GM23338 (cell line): ENCODE measurements at regions not wholly inside any gene's neighbourhood (a gene's known extent, or its start where the extent isn't known, plus 50 kb on each side); places are given as distances from the start of the nearest gene placed in this dataset.

Experiments
- ATAC-seq: fragments of 200-7000 bp; cut with Tn5 transposase; 3 replicates; pipeline ENCODE4 v1.9.1; 2020
- DNase-seq: peaks from one replicate; pipeline ENCODE4 v3.0.0-alpha.2; 2015; ENCODE audit warnings: low spot score
- H2AFZ ChIP-seq: fragments of 200-600 bp; sonication (generic); 2 replicates; pipeline ENCODE4 v1.8.0; 2016; ENCODE audit warnings: antibody characterized with exemption, mild to moderate bottlenecking, moderate library complexity
- H3F3A ChIP-seq: fragments of 200-600 bp; sonication (generic); replicated peaks from 2 replicates; pipeline ENCODE4 v1.8.0; 2017; ENCODE audit warnings: antibody characterized with exemption, mixed run types, low read depth
- H3K27ac ChIP-seq: fragments of 200-600 bp; sonication (generic); 2 replicates; pipeline ENCODE4 v1.6.1; 2016; ENCODE audit warnings: low read depth
- H3K27me3 ChIP-seq: fragments of 200-600 bp; sonication (generic); 2 replicates; pipeline ENCODE4 v1.8.0; 2016; ENCODE audit warnings: mild to moderate bottlenecking, mixed run types, moderate library complexity; ENCODE audit not compliant: insufficient read depth
- H3K36me3 ChIP-seq: fragments of 200-600 bp; sonication (generic); 2 replicates; pipeline ENCODE4 v1.8.0; 2016; ENCODE audit warnings: mild to moderate bottlenecking; ENCODE audit not compliant: insufficient read depth
- H3K4me1 ChIP-seq: fragments of 200-600 bp; sonication (generic); 2 replicates; pipeline ENCODE4 v1.8.0; 2016; ENCODE audit warnings: mild to moderate bottlenecking, moderate library complexity; ENCODE audit not compliant: insufficient read depth
- H3K4me2 ChIP-seq: fragments of 200-600 bp; sonication (generic); 2 replicates; pipeline ENCODE4 v1.7.1; 2017; ENCODE audit warnings: mixed run types
- H3K4me3 ChIP-seq: fragments of 200-600 bp; sonication (generic); 2 replicates; pipeline ENCODE4 v1.6.1; 2016; ENCODE audit warnings: mixed run types
- H3K79me2 ChIP-seq: fragments of 200-600 bp; sonication (generic); replicated peaks from 2 replicates; pipeline ENCODE4 v1.8.0; 2017; ENCODE audit warnings: mild to moderate bottlenecking; ENCODE audit not compliant: insufficient read depth
- H3K9me2 ChIP-seq: fragments of 200-600 bp; sonication (generic); 2 replicates; pipeline ENCODE4 v1.8.0; 2017; ENCODE audit not compliant: insufficient read depth
- H4K20me1 ChIP-seq: fragments of 200-600 bp; sonication (generic); replicated peaks from 2 replicates; pipeline ENCODE4 v1.8.0; 2017; ENCODE audit warnings: mild to moderate bottlenecking; ENCODE audit not compliant: insufficient read depth
- H3K27ac Mint-ChIP-seq: 2 replicates; pipeline ENCODE4 v1.8.0; 2020; ENCODE audit warnings: inconsistent platforms, mild to moderate bottlenecking, moderate library complexity, mixed read lengths
- H3K27me3 Mint-ChIP-seq: 3 replicates; pipeline ENCODE4 v1.8.0; 2022; ENCODE audit warnings: low read depth, mild to moderate bottlenecking, moderate library complexity, mixed read lengths, inconsistent platforms; ENCODE audit not compliant: insufficient read depth, poor library complexity
- H3K36me3 Mint-ChIP-seq: 3 replicates; pipeline ENCODE4 v1.8.0; 2021; ENCODE audit warnings: low read depth, mild to moderate bottlenecking, inconsistent platforms, moderate library complexity, mixed read lengths
- H3K4me1 Mint-ChIP-seq: 3 replicates; pipeline ENCODE4 v1.8.0; 2020; ENCODE audit warnings: mild to moderate bottlenecking, inconsistent platforms, mixed read lengths
- H3K4me3 Mint-ChIP-seq: 3 replicates; pipeline ENCODE4 v1.8.0; 2021; ENCODE audit warnings: moderate library complexity, mild to moderate bottlenecking, inconsistent platforms, mixed read lengths
- H3K9me3 Mint-ChIP-seq: 3 replicates; pipeline ENCODE4 v1.8.0; 2020; ENCODE audit warnings: moderate library complexity, mild to moderate bottlenecking, inconsistent platforms, mixed read lengths
- CREB1 ChIP-seq: fragments of 250-450 bp; sonication (Bioruptor Pico); IDR thresholded peaks from 2 replicates; pipeline ENCODE4 v1.5.0; 2020; ENCODE audit warnings: low read depth, mild to moderate bottlenecking, moderate library complexity
- CTCF ChIP-seq, 2 experiments: fragments of 200-600 bp in 1 of 2; sonication (generic) in 1 of 2; conservative IDR thresholded peaks; 2 replicates each; pipeline versions ENCODE4 v1.5.1 to v1.6.1; 2016 to 2017; ENCODE audit warnings: antibody characterized with exemption in 2 of 2, low read depth in 2 of 2, mild to moderate bottlenecking in 2 of 2, moderate library complexity in 1 of 2
- ETS1 ChIP-seq: IDR thresholded peaks from 2 replicates; pipeline ENCODE4 v1.6.1; 2016; ENCODE audit warnings: antibody characterized with exemption
- EZH2 ChIP-seq: fragments of 200-600 bp; sonication (generic); IDR thresholded peaks from one replicate; pipeline ENCODE4 v1.8.0; 2017; ENCODE audit warnings: antibody characterized with exemption, mild to moderate bottlenecking, low read depth; ENCODE audit not compliant: unreplicated experiment
- EZH2phosphoT487 ChIP-seq: fragments of 200-600 bp; sonication (generic); IDR thresholded peaks from one replicate; pipeline ENCODE4 v1.8.1; 2018; ENCODE audit warnings: antibody characterized with exemption; ENCODE audit not compliant: unreplicated experiment
- JUNB ChIP-seq: IDR thresholded peaks from one replicate; pipeline ENCODE4 v1.6.1; 2016; ENCODE audit warnings: antibody characterized with exemption; ENCODE audit not compliant: unreplicated experiment
- NANOG ChIP-seq: IDR thresholded peaks from 2 replicates; pipeline ENCODE4 v1.6.1; 2016; ENCODE audit warnings: antibody characterized with exemption, borderline replicate concordance
- POLR2AphosphoS5 ChIP-seq: IDR thresholded peaks from 2 replicates; pipeline ENCODE4 v1.6.1; 2016; ENCODE audit warnings: antibody characterized with exemption, low read depth
- REST ChIP-seq: IDR thresholded peaks from one replicate; pipeline ENCODE4 v1.6.1; 2018; ENCODE audit warnings: antibody characterized with exemption; ENCODE audit not compliant: unreplicated experiment
- STAT1 ChIP-seq: IDR thresholded peaks from one replicate; pipeline ENCODE4 v1.6.1; 2016; ENCODE audit warnings: antibody characterized with exemption; ENCODE audit not compliant: unreplicated experiment
- ZNF114 ChIP-seq: fragments of 250-450 bp; sonication (Bioruptor Pico); IDR thresholded peaks from 2 replicates; pipeline ENCODE4 v1.5.0; 2020; ENCODE audit warnings: mild to moderate bottlenecking, moderate library complexity
- ZNF331 ChIP-seq: fragments of 250-450 bp; sonication (Bioruptor Pico); IDR thresholded peaks from 2 replicates; pipeline ENCODE4 v1.5.0; 2020; ENCODE audit warnings: low read depth, mild to moderate bottlenecking, moderate library complexity

GRCh38 chr20:12531626-12532025 lies 477.1 kb upstream of the SPTLC3 start:
- no peak overlapping the region for H3K27ac ChIP-seq
- no peaks in the 10 kb centered on the region for H3K79me2 ChIP-seq
- ATAC-seq (no peak), DNase-seq (no peak)
- TF ChIP-seq NANOG (no peak), CREB1 (CRISPR knock-in tag) (no peak), EZH2phosphoT487 (no peak), CTCF (conservative IDR thresholded peaks at IDR 0.05; ENCODE audit: low read depth in 2 of 2) (no peak), ZNF114 (CRISPR knock-in tag) (no peak), REST (no peak), ZNF331 (CRISPR knock-in tag) (no peak), STAT1 (no peak), JUNB (no peak), EZH2 (no peak)
- no peak overlapping the region for H3K4me3 Mint-ChIP-seq
- H3K4me1 Mint-ChIP-seq, result peaks cover 5% of the 10 kb centered on the region
- H3K4me1 ChIP-seq, result no peaks in the 10 kb centered on the region
- no peaks in the 10 kb centered on the region; the same call in 2 of the 3 replicates for H3K9me3 Mint-ChIP-seq
- no peak overlapping the region for H3K4me3 ChIP-seq
- no peaks in the 10 kb centered on the region for H3K27me3 ChIP-seq
- peaks cover 2% of the 10 kb centered on the region for H3K27me3 Mint-ChIP-seq
- H2AFZ ChIP-seq, result no peak overlapping the region
- H3F3A ChIP-seq, result no peaks in the 10 kb centered on the region
- H3K36me3 Mint-ChIP-seq, result no peaks in the 10 kb centered on the region
- H3K27ac Mint-ChIP-seq, result no peak overlapping the region; the same call in 1 of the 2 replicates
- H3K36me3 ChIP-seq, result no peaks in the 10 kb centered on the region
- H3K4me2 ChIP-seq, result no peak overlapping the region
- H3K9me2 ChIP-seq, result no peaks in the 10 kb centered on the region
- no peaks in the 10 kb centered on the region for H4K20me1 ChIP-seq

- Histone ChIP-seq H3K4me1 (no peaks in the 10 kb centered on the region), H3K27me3 (no peaks in the 10 kb centered on the region), H3K4me3 (no peak overlapping the region), H4K20me1 (no peaks in the 10 kb centered on the region), H3K79me2 (no peaks in the 10 kb centered on the region), H3F3A (no peaks in the 10 kb centered on the region), H3K4me2 (no peak overlapping the region), H3K9me2 (no peaks in the 10 kb centered on the region), H3K36me3 (no peaks in the 10 kb centered on the region), H2AFZ (0 out of 2 replicates have a peak overlapping the region, but pooled peaks have one; percentile 39), H3K27ac (no peak overlapping the region)
- TF ChIP-seq EZH2phosphoT487 (no peak), CREB1 (CRISPR knock-in tag) (no peak), CTCF (conservative IDR thresholded peaks at IDR 0.05; ENCODE audit: low read depth in 2 of 2) (no peak), STAT1 (no peak), ZNF114 (CRISPR knock-in tag) (no peak), POLR2AphosphoS5 (no peak), JUNB (no peak), NANOG (no peak), EZH2 (no peak), ETS1 (no peak)
- DNase-seq (no peak), ATAC-seq (no peak)
- peak overlapping the region; percentile 73 for H3K27ac Mint-ChIP-seq
- H3K27me3 Mint-ChIP-seq, result peaks cover 2% of the 10 kb centered on the region
- no peaks in the 10 kb centered on the region for H3K36me3 Mint-ChIP-seq
- H3K4me1 Mint-ChIP-seq, result peaks cover 5% of the 10 kb centered on the region
- no peak overlapping the region for H3K4me3 Mint-ChIP-seq
- no peaks in the 10 kb centered on the region; the same call in 2 of the 3 replicates for H3K9me3 Mint-ChIP-seq
These were observed 473.5 kb upstream of the SPTLC3 start for GRCh38 chr20:12535316-12535715.
